ENCODE measurements at regions not wholly inside any gene's neighbourhood (a gene's known extent, or its start where the extent isn't known, plus 50 kb on each side); places are given as distances from the start of the nearest gene placed in this dataset.

DNA sequence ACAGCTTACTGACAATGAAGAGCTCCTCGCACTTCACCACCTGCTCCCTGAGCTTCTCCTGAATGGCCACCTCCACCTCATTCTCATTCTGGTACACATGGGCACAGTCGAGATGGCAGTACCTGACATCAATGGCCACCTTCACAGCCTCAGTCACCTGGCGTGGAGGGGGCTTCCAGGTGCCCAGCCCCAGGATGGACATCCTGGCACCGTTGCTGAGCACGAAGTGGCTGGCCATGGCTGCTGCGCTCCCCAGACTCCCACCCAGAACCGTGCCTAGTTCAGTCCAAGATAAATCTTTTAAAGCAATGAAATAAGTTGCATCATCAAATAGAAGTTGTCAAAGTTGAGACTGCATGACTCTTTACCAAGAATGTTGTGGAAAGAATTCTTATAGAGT lies 128.1 kb upstream of the SOX6 start:
- Histone ChIP-seq H3K9me3 (ENCODE audit: control insufficient read depth in 1 of 2, insufficient read depth in 1 of 2, low read depth in 1 of 2, low read length in 2 of 2) (no peaks in the 10 kb centered on the region), H3K4me2 (ENCODE audit: low read length) (no peak overlapping the region), H3K9ac (ENCODE audit: low read length) (no peak overlapping the region), H3K4me1 (ENCODE audit: control insufficient read depth in 1 of 2, insufficient read depth in 2 of 2, low read length in 2 of 2) (no peaks in the 10 kb centered on the region), H3K27ac (ENCODE audit: low read depth, low read length) (no peak overlapping the region), H4K20me1 (ENCODE audit: insufficient read depth) (no peaks in the 10 kb centered on the region), H3K79me2 (ENCODE audit: insufficient read depth, low read length) (no peaks in the 10 kb centered on the region), H3K9me2 (ENCODE audit: insufficient read depth) (no peaks in the 10 kb centered on the region), H2AFZ (ENCODE audit: low read depth, low read length, poor library complexity, severe bottlenecking) (no peak overlapping the region), H3K36me3 (ENCODE audit: control insufficient read depth in 1 of 2, insufficient read depth in 2 of 2, low read length in 2 of 2) (no peaks in the 10 kb centered on the region), H3K27me3 (ENCODE audit: insufficient read depth, low read length) (peaks cover 5% of the 10 kb centered on the region; the same call in 1 of the 2 replicates), H3K4me3 (replicated peaks in 1 of 2; ENCODE audit: low read depth in 1 of 2, low read length in 2 of 2) (no peak overlapping the region)
- no TSS peak for BruUV-seq (replicated peaks)
- CTCF ChIA-PET = no interaction called here
- ATAC-seq (no peak), DNase-seq (ENCODE audit: low read depth, low spot score) (no peak)
- TF ChIP-seq SIN3A (IDR thresholded peaks at IDR 0.05; ENCODE audit: low read depth) (no peak), TCF7L2 (IDR thresholded peaks at IDR 0.05; ENCODE audit: borderline replicate concordance, extremely low read depth, insufficient read depth, insufficient read length) (no peak), ZNF274 (IDR thresholded peaks at IDR 0.05; ENCODE audit: low read depth, low read length) (no peak), JUND (IDR thresholded peaks at IDR 0.05) (no peak), POLR2AphosphoS5 (IDR thresholded peaks at IDR 0.05; ENCODE audit: low read depth, low read length) (no peak), CEBPB (IDR thresholded peaks at IDR 0.05; ENCODE audit: low read depth) (no peak), RAD21 (IDR thresholded peaks at IDR 0.05; ENCODE audit: low read depth) (no peak), ATF3 (IDR thresholded peaks at IDR 0.05) (no peak), EZH2phosphoT487 (IDR thresholded peaks at IDR 0.05; ENCODE audit: borderline replicate concordance) (no peak), ZFX (IDR thresholded peaks at IDR 0.05) (no peak), SRF (IDR thresholded peaks at IDR 0.05; ENCODE audit: low read depth) (no peak), POLR2A (IDR thresholded peaks at IDR 0.05; ENCODE audit: borderline replicate concordance, extremely low read depth, insufficient read depth, insufficient read length) (no peak), EZH2 (IDR thresholded peaks at IDR 0.05) (no peak)
- TF ChIP-seq, protein P1, sequence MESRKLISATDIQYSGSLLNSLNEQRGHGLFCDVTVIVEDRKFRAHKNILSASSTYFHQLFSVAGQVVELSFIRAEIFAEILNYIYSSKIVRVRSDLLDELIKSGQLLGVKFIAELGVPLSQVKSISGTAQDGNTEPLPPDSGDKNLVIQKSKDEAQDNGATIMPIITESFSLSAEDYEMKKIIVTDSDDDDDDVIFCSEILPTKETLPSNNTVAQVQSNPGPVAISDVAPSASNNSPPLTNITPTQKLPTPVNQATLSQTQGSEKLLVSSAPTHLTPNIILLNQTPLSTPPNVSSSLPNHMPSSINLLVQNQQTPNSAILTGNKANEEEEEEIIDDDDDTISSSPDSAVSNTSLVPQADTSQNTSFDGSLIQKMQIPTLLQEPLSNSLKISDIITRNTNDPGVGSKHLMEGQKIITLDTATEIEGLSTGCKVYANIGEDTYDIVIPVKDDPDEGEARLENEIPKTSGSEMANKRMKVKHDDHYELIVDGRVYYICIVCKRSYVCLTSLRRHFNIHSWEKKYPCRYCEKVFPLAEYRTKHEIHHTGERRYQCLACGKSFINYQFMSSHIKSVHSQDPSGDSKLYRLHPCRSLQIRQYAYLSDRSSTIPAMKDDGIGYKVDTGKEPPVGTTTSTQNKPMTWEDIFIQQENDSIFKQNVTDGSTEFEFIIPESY (IDR thresholded peaks at IDR 0.05; ENCODE audit: extremely low read depth, insufficient replicate concordance, low read length) = no peak
- RAD21 ChIA-PET (ENCODE audit: low non-redundant PET in 1 of 2, low total read pairs in 2 of 2, uncharacterized antibody in 2 of 2, unreplicated experiment in 2 of 2) = no interaction called here
- POLR2A ChIA-PET = no interaction called here
- intact Hi-C loops (cut with micrococcal nuclease) = no loop called here

Measured in HCT116 (cell line).